VCaP (cell line): ENCODE measurements at regions not wholly inside any gene's neighbourhood (a gene's known extent, or its start where the extent isn't known, plus 50 kb on each side); places are given as distances from the start of the nearest gene placed in this dataset.

Experiments
- H3K27ac ChIP-seq: fragments of 450-650 bp; 2 replicates; pipeline ENCODE4 v1.5.1; 2017
- CTCF ChIP-seq: fragments of 450-650 bp; conservative IDR thresholded peaks from 2 replicates; pipeline ENCODE4 v1.5.1; 2017; ENCODE audit warnings: mild to moderate bottlenecking, moderate library complexity

GRCh38 chr11:11084337-11084736, 226.5 kb upstream of the ZBED5 start:
- TF ChIP-seq CTCF, result no peak
- H3K27ac ChIP-seq, result no peak overlapping the region

GRCh38 chr11:11083441-11083840, 225.6 kb upstream of the ZBED5 start:
- no peak for TF ChIP-seq CTCF
- no peak overlapping the region for H3K27ac ChIP-seq

- TF ChIP-seq CTCF, result no peak
- H3K27ac ChIP-seq, result no peak overlapping the region
These were observed 224.8 kb upstream of the ZBED5 start for GRCh38 chr11:11082646-11083045.

GRCh38 chr11:11081776-11082175, 223.9 kb upstream of the ZBED5 start:
- H3K27ac ChIP-seq, result no peak overlapping the region
- TF ChIP-seq CTCF, result no peak

GRCh38 chr11:11081288-11081687, 223.4 kb upstream of the ZBED5 start:
- no peak for TF ChIP-seq CTCF
- no peak overlapping the region for H3K27ac ChIP-seq

- no peak for TF ChIP-seq CTCF
- no peak overlapping the region for H3K27ac ChIP-seq
These were observed 220.7 kb upstream of the ZBED5 start for GRCh38 chr11:11078344-11079086.

GRCh38 chr11:11077898-11078297, 220.0 kb upstream of the ZBED5 start:
- H3K27ac ChIP-seq, result no peak overlapping the region
- no peak for TF ChIP-seq CTCF
